ENCODE measurements at regions not wholly inside any gene's neighbourhood (a gene's known extent, or its start where the extent isn't known, plus 50 kb on each side); places are given as distances from the start of the nearest gene placed in this dataset.

DNA sequence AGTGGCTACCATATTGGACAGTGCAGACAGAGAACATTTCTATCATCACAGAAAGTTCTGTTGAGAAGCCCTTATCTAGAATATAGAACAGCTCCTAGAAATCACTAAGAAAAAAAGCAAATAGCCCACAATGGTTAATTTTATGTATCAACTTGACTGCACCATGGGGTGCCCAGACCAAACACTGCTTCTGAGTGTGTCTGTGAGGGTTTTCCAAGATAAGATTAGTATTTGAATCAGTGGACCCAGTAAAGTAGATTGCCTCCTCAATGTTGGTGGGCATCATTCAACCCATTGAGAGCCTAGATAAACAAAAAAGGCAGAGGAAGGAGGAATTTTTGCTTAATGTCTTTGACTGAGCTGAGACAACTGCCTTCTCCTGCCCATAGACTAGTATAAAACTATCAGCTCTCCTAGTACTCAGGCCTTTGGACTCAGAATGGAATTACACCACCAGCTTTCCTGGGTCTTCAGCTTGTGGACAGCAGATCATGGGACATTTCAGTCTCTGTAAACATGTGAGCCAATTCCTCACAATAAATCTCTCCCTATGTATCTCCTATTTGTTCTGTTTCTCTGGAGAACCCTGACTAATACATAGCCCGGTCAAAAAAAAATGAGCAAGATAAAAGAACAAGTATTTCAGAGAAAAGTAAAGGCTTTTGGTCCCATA lies 55.9 kb upstream of the OXTR start:
- peak; percentile 24 for DNase-seq (ENCODE audit: low read depth)

DNA sequence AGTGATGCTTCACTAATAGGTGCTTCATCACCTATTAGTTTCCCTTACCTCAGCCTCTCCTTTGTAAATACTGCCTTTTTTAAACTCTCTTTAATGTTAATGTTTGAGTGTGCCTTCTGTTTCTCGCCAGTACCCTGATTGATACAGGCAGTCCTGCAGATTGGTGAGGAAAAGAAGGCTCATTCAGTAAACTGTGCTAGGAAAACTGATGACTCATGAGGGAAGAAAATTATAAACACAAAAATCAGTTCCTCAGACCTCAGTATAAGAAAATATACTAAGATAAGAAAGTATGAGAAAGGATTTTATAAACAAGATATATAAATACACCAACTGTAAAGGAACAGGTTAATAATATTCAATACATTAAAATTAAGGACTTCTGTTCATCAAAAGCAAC lies 54.8 kb upstream of the OXTR start:
- DNase-seq (ENCODE audit: low read depth) = no peak

DNA sequence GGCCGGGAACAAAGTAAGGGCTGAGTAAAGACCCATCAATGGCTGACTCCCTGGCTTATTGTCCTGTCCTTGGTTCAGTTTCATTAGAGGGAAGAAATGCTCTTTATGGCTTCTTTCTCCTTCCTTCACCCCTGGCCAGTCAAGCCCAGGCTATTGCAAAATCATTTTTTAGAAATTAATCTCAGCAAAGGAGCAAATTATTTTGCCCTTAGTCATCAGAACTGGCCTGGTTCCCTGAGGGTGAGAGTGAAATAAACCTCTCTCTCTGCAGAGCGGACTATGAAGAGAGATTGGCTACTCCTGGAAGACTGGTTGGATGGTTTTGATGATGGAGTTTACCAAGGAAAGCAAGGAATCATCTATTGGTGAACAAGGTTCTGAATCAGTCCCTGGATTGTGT lies 52.7 kb upstream of the OXTR start:
- peak; percentile 80 for DNase-seq (ENCODE audit: low read depth)

All from amniotic epithelial cell (primary cell).